HEK293 (cell line): ENCODE measurements at regions not wholly inside any gene's neighbourhood (a gene's known extent, or its start where the extent isn't known, plus 50 kb on each side); places are given as distances from the start of the nearest gene placed in this dataset.

Experiments
- CTCF ChIA-PET: fragments of 350-600 bp; formaldehyde crosslinking; extraction: SDS; loops from one replicate; lab custom pipeline; 2021; ENCODE audit warnings: antibody characterized with exemption; lab: Yijun Ruan, JAX
- POLR2A ChIA-PET: fragments of 300-600 bp; formaldehyde crosslinking; extraction: SDS; loops from one replicate; lab custom pipeline; 2020; ENCODE audit warnings: antibody characterized with exemption, inconsistent platforms; lab: Yijun Ruan, JAX
- H3K27ac ChIP-seq: fragments of 200-500 bp; sonication (Bioruptor generic); 2 replicates; pipeline ENCODE4 v1.5.1; 2014; ENCODE audit warnings: low read depth, low read length, control low read depth, inconsistent platforms; ENCODE audit errors: extremely low read depth
- H3K36me3 ChIP-seq, 2 experiments: fragments of 200-500 bp in 1 of 2; sonication (Bioruptor generic) in 1 of 2; 1 replicate in 1 of 2; 2 replicates in 1 of 2; pipeline ENCODE4 v1.5.1; 2014 to 2017; ENCODE audit warnings: inconsistent platforms in 2 of 2, low read length in 2 of 2; ENCODE audit not compliant: control insufficient read depth in 2 of 2, insufficient read depth in 1 of 2
- H3K4me1 ChIP-seq: fragments of 200-500 bp; sonication (Bioruptor generic); 2 replicates; pipeline ENCODE4 v1.5.1; 2014; ENCODE audit warnings: mild to moderate bottlenecking, low read length, inconsistent platforms; ENCODE audit not compliant: control insufficient read depth, insufficient read depth
- H3K4me3 ChIP-seq: 2 replicates; pipeline ENCODE4 v1.5.1; 2011; ENCODE audit warnings: low read depth, mild to moderate bottlenecking, control low read depth, low read length, moderate library complexity
- H3K9me3 ChIP-seq: fragments of 200-500 bp; sonication (Bioruptor generic); 2 replicates; pipeline ENCODE4 v1.5.1; 2014; ENCODE audit warnings: low read depth, low read length, inconsistent platforms; ENCODE audit not compliant: control insufficient read depth, insufficient read depth
- MZF1 ChIP-seq: fragments of 450-650 bp; formaldehyde crosslinking; IDR thresholded peaks from 2 replicates; pipeline ENCODE4 v1.5.1; 2017; ENCODE audit warnings: missing biosample characterization, missing genetic modification characterization, borderline replicate concordance
- RBAK ChIP-seq: fragments of 450-650 bp; formaldehyde crosslinking; IDR thresholded peaks from 2 replicates; pipeline ENCODE4 v1.5.1; 2016; ENCODE audit warnings: missing biosample characterization, missing genetic modification characterization
- SETDB1 ChIP-seq: IDR thresholded peaks from one replicate; pipeline ENCODE4 v1.6.1; 2017; ENCODE audit warnings: mild to moderate bottlenecking, low read length, moderate library complexity, mixed read lengths; ENCODE audit not compliant: insufficient read length
- ZFHX2 ChIP-seq: fragments of 450-650 bp; formaldehyde crosslinking; conservative IDR thresholded peaks from 2 replicates; pipeline ENCODE4 v1.5.1; 2016; ENCODE audit warnings: missing biosample characterization, missing genetic modification characterization
- ZNF132 ChIP-seq: fragments of 450-650 bp; formaldehyde crosslinking; IDR thresholded peaks from 2 replicates; pipeline ENCODE4 v1.5.1; 2017; ENCODE audit warnings: missing biosample characterization, missing genetic modification characterization, borderline replicate concordance
- ZNF354C ChIP-seq: fragments of 450-650 bp; formaldehyde crosslinking; IDR thresholded peaks from 2 replicates; pipeline ENCODE4 v1.5.1; 2016; ENCODE audit warnings: missing biosample characterization, missing genetic modification characterization, low read depth, borderline replicate concordance
- ZNF391 ChIP-seq: fragments of 450-650 bp; formaldehyde crosslinking; IDR thresholded peaks from 2 replicates; pipeline ENCODE4 v1.5.1; 2016; ENCODE audit warnings: low read depth, missing biosample characterization, missing genetic modification characterization, borderline replicate concordance
- ZNF394 ChIP-seq: fragments of 450-650 bp; formaldehyde crosslinking; IDR thresholded peaks from 2 replicates; pipeline ENCODE4 v1.5.1; 2016; ENCODE audit warnings: missing biosample characterization, missing genetic modification characterization, mild to moderate bottlenecking, moderate library complexity, borderline replicate concordance
- ZNF514 ChIP-seq: fragments of 450-650 bp; formaldehyde crosslinking; IDR thresholded peaks from 2 replicates; pipeline ENCODE4 v1.5.1; 2016; ENCODE audit warnings: missing biosample characterization, missing genetic modification characterization
- ZNF548 ChIP-seq: fragments of 450-650 bp; formaldehyde crosslinking; IDR thresholded peaks from 2 replicates; pipeline ENCODE4 v1.5.1; 2016; ENCODE audit warnings: missing biosample characterization, missing genetic modification characterization
- ZNF658 ChIP-seq: fragments of 450-650 bp; formaldehyde crosslinking; IDR thresholded peaks from 2 replicates; pipeline ENCODE4; 2016; ENCODE audit warnings: missing biosample characterization, missing genetic modification characterization
- ZNF830 ChIP-seq: fragments of 450-650 bp; IDR thresholded peaks from 2 replicates; pipeline ENCODE4 v1.5.0; 2018; ENCODE audit warnings: missing biosample characterization, missing genetic modification characterization, low read depth, mild to moderate bottlenecking, moderate library complexity
- TF ChIP-seq, protein P1 (sequence below): fragments of 450-650 bp; formaldehyde crosslinking; IDR thresholded peaks from 2 replicates; pipeline ENCODE4 v1.5.1; 2016; ENCODE audit warnings: missing biosample characterization, missing genetic modification characterization, low read depth
- TF ChIP-seq, protein P2 (sequence below): fragments of 450-650 bp; formaldehyde crosslinking; IDR thresholded peaks from 2 replicates; pipeline ENCODE4 v1.5.1; 2016; ENCODE audit warnings: missing biosample characterization, missing genetic modification characterization
- TF ChIP-seq, protein P3 (sequence below): fragments of 450-650 bp; formaldehyde crosslinking; IDR thresholded peaks from 2 replicates; pipeline ENCODE4 v1.5.1; 2016; ENCODE audit warnings: missing biosample characterization, missing genetic modification characterization
- TF ChIP-seq, protein P4 (sequence below): fragments of 450-650 bp; formaldehyde crosslinking; IDR thresholded peaks from 2 replicates; pipeline ENCODE4 v1.5.1; 2017; ENCODE audit warnings: missing biosample characterization, missing genetic modification characterization
- TF ChIP-seq, protein P5 (sequence below): fragments of 450-650 bp; formaldehyde crosslinking; IDR thresholded peaks from 2 replicates; pipeline ENCODE4 v1.5.1; 2017; ENCODE audit warnings: missing biosample characterization, missing genetic modification characterization
- TF ChIP-seq, protein P6 (sequence below): fragments of 450-650 bp; formaldehyde crosslinking; IDR thresholded peaks from 2 replicates; pipeline ENCODE4 v1.5.1; 2017; ENCODE audit warnings: missing biosample characterization, mild to moderate bottlenecking, missing genetic modification characterization, moderate library complexity

DNA sequence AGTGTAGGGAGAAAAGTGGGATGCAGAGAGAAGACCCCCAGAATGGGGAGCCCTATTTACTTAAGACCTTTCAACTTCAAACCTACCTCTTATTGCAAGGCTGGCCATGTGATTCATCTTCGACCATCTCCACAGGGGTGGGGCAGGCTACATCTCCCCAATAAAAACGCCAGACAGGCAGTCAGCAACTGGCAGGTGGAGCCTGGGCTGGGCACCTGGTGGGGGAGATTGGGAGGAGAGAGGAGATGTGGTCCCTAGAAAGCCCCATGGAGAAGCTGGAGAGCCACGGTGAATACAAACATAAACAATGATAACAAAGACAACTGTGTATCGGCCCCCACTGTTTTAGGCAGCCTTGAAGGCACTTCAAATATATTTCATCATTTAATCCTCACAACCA lies 336.7 kb upstream of the PROX1 start:
- no peak overlapping the region for H3K4me3 ChIP-seq
- no peaks in the 10 kb centered on the region for H3K36me3 ChIP-seq
- TF ChIP-seq ZNF548 (no peak), ZNF830 (tag by site-specific recombination) (no peak), ZNF391 (tag by site-specific recombination) (no peak), ZNF132 (tag by site-specific recombination) (no peak), ZNF354C (tag by site-specific recombination) (no peak)
- TF ChIP-seq, protein P1, sequence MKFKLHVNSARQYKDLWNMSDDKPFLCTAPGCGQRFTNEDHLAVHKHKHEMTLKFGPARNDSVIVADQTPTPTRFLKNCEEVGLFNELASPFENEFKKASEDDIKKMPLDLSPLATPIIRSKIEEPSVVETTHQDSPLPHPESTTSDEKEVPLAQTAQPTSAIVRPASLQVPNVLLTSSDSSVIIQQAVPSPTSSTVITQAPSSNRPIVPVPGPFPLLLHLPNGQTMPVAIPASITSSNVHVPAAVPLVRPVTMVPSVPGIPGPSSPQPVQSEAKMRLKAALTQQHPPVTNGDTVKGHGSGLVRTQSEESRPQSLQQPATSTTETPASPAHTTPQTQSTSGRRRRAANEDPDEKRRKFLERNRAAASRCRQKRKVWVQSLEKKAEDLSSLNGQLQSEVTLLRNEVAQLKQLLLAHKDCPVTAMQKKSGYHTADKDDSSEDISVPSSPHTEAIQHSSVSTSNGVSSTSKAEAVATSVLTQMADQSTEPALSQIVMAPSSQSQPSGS (tag by site-specific recombination) = no peak
- no peak overlapping the region for H3K27ac ChIP-seq
- H3K4me1 ChIP-seq = no peaks in the 10 kb centered on the region
- ChIA-PET CTCF (no interaction called here), POLR2A (interaction anchor here (0.7 kb wide), 1 partner anchor 59 kb away, joined by 4 read pairs; no protein-coding TSS in a partner anchor)
- no peaks in the 10 kb centered on the region for H3K9me3 ChIP-seq

DNA sequence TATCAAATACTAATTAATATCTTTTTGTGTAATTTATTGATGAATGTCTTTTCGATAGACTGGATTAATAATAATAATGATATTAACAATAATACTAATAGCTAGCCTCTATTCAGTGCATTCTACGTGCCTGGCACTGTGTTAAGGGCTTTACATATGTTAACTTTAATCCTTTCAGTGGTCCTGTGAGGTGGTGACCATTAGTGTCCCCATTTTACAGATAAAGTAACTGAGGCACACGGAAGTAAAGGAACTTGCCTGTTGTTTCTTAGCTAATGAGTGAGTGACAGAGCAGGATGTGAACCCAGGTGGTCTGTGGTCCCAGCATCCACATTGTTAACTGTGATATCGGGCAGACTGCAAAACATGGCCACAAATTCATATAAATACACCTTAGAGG lies 335.7 kb upstream of the PROX1 start:
- TF ChIP-seq, protein P2, sequence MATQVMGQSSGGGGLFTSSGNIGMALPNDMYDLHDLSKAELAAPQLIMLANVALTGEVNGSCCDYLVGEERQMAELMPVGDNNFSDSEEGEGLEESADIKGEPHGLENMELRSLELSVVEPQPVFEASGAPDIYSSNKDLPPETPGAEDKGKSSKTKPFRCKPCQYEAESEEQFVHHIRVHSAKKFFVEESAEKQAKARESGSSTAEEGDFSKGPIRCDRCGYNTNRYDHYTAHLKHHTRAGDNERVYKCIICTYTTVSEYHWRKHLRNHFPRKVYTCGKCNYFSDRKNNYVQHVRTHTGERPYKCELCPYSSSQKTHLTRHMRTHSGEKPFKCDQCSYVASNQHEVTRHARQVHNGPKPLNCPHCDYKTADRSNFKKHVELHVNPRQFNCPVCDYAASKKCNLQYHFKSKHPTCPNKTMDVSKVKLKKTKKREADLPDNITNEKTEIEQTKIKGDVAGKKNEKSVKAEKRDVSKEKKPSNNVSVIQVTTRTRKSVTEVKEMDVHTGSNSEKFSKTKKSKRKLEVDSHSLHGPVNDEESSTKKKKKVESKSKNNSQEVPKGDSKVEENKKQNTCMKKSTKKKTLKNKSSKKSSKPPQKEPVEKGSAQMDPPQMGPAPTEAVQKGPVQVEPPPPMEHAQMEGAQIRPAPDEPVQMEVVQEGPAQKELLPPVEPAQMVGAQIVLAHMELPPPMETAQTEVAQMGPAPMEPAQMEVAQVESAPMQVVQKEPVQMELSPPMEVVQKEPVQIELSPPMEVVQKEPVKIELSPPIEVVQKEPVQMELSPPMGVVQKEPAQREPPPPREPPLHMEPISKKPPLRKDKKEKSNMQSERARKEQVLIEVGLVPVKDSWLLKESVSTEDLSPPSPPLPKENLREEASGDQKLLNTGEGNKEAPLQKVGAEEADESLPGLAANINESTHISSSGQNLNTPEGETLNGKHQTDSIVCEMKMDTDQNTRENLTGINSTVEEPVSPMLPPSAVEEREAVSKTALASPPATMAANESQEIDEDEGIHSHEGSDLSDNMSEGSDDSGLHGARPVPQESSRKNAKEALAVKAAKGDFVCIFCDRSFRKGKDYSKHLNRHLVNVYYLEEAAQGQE (tag by site-specific recombination) = no peak
- no peak for TF ChIP-seq ZNF658 (tag by site-specific recombination)
- TF ChIP-seq MZF1 (tag by site-specific recombination) = no peak
- no peak overlapping the region for H3K4me3 ChIP-seq
- POLR2A ChIA-PET = no interaction called here

DNA sequence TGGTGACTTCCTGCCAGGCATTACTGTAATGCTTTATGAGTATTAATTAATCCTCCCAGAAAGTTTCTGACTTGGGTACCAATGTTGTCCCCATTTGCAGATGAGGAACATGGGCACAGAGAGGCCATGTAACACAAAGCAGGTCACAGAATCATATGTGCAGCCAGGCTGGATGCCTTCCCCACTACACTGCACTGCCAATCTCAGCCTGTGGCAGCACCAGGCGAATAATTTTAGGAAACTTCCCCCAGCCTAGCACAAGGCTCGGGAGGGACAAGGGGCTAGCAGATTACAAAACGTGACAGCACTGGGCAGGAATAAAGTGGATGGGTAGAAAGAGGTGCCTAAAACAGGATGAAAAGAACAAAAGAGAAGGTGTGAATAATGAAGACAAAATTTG lies 331.7 kb upstream of the PROX1 start:
- Histone ChIP-seq H3K27ac (no peak overlapping the region), H3K4me3 (no peak overlapping the region), H3K36me3 (no peaks in the 10 kb centered on the region), H3K4me1 (no peaks in the 10 kb centered on the region), H3K9me3 (no peaks in the 10 kb centered on the region)
- CTCF ChIA-PET = no interaction called here
- POLR2A ChIA-PET = no interaction called here
- TF ChIP-seq ZNF514 (tag by site-specific recombination) (no peak), SETDB1 (no peak), ZNF394 (tag by site-specific recombination) (no peak), ZFHX2 (tag by site-specific recombination) (no peak), RBAK (tag by site-specific recombination) (no peak)
- TF ChIP-seq, protein P3, sequence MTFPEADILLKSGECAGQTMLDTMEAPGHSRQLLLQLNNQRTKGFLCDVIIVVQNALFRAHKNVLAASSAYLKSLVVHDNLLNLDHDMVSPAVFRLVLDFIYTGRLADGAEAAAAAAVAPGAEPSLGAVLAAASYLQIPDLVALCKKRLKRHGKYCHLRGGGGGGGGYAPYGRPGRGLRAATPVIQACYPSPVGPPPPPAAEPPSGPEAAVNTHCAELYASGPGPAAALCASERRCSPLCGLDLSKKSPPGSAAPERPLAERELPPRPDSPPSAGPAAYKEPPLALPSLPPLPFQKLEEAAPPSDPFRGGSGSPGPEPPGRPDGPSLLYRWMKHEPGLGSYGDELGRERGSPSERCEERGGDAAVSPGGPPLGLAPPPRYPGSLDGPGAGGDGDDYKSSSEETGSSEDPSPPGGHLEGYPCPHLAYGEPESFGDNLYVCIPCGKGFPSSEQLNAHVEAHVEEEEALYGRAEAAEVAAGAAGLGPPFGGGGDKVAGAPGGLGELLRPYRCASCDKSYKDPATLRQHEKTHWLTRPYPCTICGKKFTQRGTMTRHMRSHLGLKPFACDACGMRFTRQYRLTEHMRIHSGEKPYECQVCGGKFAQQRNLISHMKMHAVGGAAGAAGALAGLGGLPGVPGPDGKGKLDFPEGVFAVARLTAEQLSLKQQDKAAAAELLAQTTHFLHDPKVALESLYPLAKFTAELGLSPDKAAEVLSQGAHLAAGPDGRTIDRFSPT (tag by site-specific recombination) = no peak
- TF ChIP-seq, protein P4, sequence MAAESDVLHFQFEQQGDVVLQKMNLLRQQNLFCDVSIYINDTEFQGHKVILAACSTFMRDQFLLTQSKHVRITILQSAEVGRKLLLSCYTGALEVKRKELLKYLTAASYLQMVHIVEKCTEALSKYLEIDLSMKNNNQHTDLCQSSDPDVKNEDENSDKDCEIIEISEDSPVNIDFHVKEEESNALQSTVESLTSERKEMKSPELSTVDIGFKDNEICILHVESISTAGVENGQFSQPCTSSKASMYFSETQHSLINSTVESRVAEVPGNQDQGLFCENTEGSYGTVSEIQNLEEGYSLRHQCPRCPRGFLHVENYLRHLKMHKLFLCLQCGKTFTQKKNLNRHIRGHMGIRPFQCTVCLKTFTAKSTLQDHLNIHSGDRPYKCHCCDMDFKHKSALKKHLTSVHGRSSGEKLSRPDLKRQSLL (tag by site-specific recombination) = no peak
- TF ChIP-seq, protein P5, sequence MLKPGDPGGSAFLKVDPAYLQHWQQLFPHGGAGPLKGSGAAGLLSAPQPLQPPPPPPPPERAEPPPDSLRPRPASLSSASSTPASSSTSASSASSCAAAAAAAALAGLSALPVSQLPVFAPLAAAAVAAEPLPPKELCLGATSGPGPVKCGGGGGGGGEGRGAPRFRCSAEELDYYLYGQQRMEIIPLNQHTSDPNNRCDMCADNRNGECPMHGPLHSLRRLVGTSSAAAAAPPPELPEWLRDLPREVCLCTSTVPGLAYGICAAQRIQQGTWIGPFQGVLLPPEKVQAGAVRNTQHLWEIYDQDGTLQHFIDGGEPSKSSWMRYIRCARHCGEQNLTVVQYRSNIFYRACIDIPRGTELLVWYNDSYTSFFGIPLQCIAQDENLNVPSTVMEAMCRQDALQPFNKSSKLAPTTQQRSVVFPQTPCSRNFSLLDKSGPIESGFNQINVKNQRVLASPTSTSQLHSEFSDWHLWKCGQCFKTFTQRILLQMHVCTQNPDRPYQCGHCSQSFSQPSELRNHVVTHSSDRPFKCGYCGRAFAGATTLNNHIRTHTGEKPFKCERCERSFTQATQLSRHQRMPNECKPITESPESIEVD (tag by site-specific recombination) = no peak
- TF ChIP-seq, protein P6, sequence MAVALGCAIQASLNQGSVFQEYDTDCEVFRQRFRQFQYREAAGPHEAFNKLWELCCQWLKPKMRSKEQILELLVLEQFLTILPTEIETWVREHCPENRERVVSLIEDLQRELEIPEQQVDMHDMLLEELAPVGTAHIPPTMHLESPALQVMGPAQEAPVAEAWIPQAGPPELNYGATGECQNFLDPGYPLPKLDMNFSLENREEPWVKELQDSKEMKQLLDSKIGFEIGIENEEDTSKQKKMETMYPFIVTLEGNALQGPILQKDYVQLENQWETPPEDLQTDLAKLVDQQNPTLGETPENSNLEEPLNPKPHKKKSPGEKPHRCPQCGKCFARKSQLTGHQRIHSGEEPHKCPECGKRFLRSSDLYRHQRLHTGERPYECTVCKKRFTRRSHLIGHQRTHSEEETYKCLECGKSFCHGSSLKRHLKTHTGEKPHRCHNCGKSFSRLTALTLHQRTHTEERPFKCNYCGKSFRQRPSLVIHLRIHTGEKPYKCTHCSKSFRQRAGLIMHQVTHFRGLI (tag by site-specific recombination) = no peak

More for the DNA sequence above, 335.7 kb upstream of the PROX1 start:
- CTCF ChIA-PET = no interaction called here
- H3K27ac ChIP-seq = no peak overlapping the region
- H3K36me3 ChIP-seq = no peaks in the 10 kb centered on the region
- no peaks in the 10 kb centered on the region for H3K4me1 ChIP-seq
- no peaks in the 10 kb centered on the region for H3K9me3 ChIP-seq
